ENCODE measurements at regions not wholly inside any gene's neighbourhood (a gene's known extent, or its start where the extent isn't known, plus 50 kb on each side); places are given as distances from the start of the nearest gene placed in this dataset.
A peak's percentile ranks its signal among the peaks of the same experiment; 100 is the strongest.
"Not testable (repeated sequence)": the region's sequence is repeated elsewhere in the genome, so short reads cannot be mapped to it uniquely, and the experiment has no call there.

GRCh38 chr17:51474764-51475163, 214.4 kb downstream of the UTP18 start:
- Mint-ChIP-seq H3K36me3 (ENCODE audit: low read depth) (no peaks in the 10 kb centered on the region), H3K27ac (no peak overlapping the region), H3K4me3 (no peak overlapping the region), H3K4me1 (no peaks in the 10 kb centered on the region), H3K9me3 (no peaks in the 10 kb centered on the region), H3K27me3 (peaks cover 4% of the 10 kb centered on the region)
- DNase-seq (no peak), ATAC-seq (no peak)

DNA sequence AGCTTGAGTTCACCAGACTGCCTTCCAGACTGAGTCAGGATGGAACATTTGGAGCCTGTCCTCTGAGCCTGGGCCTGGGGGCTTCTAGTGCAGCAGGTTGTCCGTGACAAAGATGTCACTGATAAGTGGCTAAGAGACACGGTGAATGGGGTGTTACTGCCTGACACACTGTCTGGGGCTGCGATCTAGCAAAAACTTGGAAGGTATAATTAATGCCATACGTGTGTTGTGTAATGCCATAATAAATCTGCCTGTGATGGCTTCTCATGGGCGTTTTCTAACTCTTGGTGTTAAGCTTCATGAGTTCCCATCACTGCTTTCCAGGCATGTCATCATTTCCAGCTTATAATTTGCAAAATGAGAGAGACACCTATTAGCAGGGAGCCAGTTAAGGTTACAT, 215.4 kb downstream of the UTP18 start:
- ATAC-seq (no peak), DNase-seq (no peak)
- Mint-ChIP-seq H3K9me3 (peaks cover 6% of the 10 kb centered on the region), H3K36me3 (ENCODE audit: low read depth) (no peaks in the 10 kb centered on the region), H3K4me1 (no peaks in the 10 kb centered on the region), H3K27me3 (peaks cover 9% of the 10 kb centered on the region), H3K4me3 (no peak overlapping the region), H3K27ac (no peak overlapping the region)

DNA sequence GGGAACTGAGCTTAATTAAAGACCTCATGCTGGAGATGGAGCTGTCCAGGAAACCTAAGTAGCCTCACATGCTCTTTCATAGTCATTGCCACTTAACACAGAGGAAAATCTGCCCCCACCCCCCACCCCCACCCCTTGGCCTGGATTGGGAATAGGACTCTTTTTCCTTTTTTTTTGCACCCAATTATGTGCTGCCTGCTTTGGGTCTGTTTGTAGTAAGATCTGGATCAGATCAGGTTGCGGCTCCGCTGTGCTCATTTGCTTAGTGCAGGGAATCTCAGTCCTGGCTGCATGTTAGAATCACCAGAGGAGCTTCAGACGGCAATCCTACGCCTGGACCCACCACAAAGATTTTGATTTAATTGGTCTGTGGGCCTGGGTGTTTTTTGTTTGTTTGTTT, 219.0 kb downstream of the UTP18 start:
- H3K4me1 Mint-ChIP-seq, result no peaks in the 10 kb centered on the region
- peaks cover 16% of the 10 kb centered on the region for H3K9me3 Mint-ChIP-seq
- ATAC-seq, result no peak

DNA sequence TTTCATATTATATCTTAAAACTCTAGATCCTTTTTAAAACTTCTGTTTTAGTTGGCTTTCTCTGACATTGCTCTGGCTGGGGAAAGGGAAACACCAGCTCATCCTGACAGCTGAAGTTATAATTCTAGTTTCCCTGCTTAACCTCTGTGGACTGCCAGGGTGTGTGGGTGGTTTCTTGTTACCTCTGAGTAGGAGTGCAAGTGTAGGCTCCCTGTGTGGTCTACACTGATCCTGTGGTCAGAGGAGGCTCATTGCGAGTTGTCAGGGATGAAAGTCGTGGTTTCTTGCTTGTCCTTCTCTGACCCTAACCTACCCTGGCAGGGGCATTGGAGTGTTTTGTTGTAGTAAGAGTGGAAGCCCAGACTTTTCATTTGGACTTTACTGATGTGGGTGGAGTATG, 221.0 kb downstream of the UTP18 start:
- no peak overlapping the region for H3K4me3 Mint-ChIP-seq
- DNase-seq, result no peak
- H3K27me3 Mint-ChIP-seq, result peaks cover 8% of the 10 kb centered on the region
- H3K27ac Mint-ChIP-seq, result no peak overlapping the region
- H3K4me1 Mint-ChIP-seq, result no peaks in the 10 kb centered on the region
- ATAC-seq, result no peak
- H3K36me3 Mint-ChIP-seq (ENCODE audit: low read depth), result no peaks in the 10 kb centered on the region
- peaks cover 24% of the 10 kb centered on the region for H3K9me3 Mint-ChIP-seq

More for the DNA sequence above, 219.0 kb downstream of the UTP18 start:
- Mint-ChIP-seq H3K4me3 (no peak overlapping the region), H3K36me3 (ENCODE audit: low read depth) (no peaks in the 10 kb centered on the region), H3K27me3 (peaks cover 8% of the 10 kb centered on the region), H3K27ac (no peak overlapping the region)
- no peak for DNase-seq

DNA sequence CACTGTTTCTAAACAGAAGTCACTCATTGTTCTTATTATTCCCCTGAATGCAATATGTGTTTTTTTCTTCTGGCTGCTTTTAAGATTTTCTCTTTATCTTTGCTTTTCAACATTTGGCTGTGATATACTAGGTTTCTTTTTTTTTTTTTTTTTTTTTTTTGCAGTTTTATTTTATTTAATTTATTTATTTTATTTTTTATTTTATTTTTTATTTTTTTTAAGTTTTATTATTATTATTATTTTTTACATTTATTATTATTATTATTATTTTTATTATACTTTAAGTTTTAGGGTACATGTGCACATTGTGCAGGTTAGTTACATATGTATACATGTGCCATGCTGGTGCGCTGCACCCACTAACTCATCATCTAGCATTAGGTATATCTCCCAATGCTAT, 221.9 kb downstream of the UTP18 start:
- ATAC-seq; H3K4me1 Mint-ChIP-seq; H3K36me3 Mint-ChIP-seq (ENCODE audit: low read depth); H3K4me3 Mint-ChIP-seq; H3K27ac Mint-ChIP-seq; DNase-seq: not testable (repeated sequence)
- Mint-ChIP-seq H3K27me3 (peaks cover 12% of the 10 kb centered on the region), H3K9me3 (peaks cover 24% of the 10 kb centered on the region)

DNA sequence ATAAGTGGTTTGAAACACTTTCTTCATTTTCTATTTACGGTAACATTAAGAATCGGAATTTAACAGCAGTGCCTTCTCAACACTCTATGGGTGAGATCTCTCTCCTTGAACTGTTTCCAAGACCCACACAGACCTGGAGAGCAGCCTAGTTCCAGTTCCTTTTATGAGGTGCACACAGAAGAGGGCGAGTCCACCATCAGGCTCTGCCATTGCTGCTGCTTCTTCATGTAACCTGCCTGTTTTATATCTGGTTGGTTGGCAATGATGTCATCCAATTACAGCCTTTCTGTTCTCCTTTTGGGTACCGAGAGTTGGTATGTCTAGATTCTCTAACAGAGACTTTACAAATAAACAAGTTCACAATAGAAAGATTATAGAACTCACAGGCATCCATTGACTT, 225.7 kb downstream of the UTP18 start:
- ATAC-seq (no peak), DNase-seq (no peak)
- Mint-ChIP-seq H3K36me3 (ENCODE audit: low read depth) (no peaks in the 10 kb centered on the region), H3K9me3 (peaks cover 15% of the 10 kb centered on the region), H3K4me3 (no peak overlapping the region), H3K27ac (no peak overlapping the region), H3K27me3 (peaks cover 11% of the 10 kb centered on the region), H3K4me1 (peaks cover 4% of the 10 kb centered on the region)

DNA sequence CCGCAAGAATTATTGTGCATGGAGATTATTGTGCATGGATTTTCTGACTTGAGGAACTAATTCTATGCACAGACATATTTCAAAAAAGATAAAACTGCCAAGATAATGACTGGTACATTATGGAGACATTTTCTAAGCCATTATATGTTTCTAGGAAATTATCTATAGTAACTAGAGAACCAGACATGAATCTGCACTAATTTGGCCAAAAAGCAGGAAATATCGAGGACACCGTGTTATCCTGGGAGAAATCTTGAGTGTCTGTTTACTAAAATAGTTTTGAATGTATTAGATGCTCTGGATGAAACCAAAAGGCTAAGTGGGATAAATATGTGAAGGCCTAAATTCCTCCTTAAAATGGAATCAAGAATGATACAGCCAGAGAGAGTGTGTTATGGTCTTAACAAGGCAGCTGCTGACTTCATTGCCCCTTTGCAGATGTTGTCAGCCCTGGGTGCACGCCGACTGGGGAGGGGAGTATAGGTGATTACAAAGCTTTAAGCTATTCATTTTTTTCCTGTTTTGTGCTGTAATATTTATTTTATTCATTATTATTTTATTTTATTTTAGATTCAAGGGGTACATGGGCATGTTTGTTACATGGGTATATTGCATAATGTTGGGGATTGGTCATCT, 226.7 kb downstream of the UTP18 start:
- Mint-ChIP-seq H3K27me3 (peaks cover 11% of the 10 kb centered on the region), H3K9me3 (peaks cover 8% of the 10 kb centered on the region), H3K36me3 (ENCODE audit: low read depth) (no peaks in the 10 kb centered on the region), H3K4me3 (no peak overlapping the region), H3K4me1 (peaks cover 4% of the 10 kb centered on the region), H3K27ac (no peak overlapping the region)
- ATAC-seq (no peak), DNase-seq (no peak)

GRCh38 chr17:51487947-51488346, 227.6 kb downstream of the UTP18 start:
- Mint-ChIP-seq H3K9me3 (peaks cover 8% of the 10 kb centered on the region), H3K4me3 (no peak overlapping the region), H3K36me3 (ENCODE audit: low read depth) (no peaks in the 10 kb centered on the region), H3K4me1 (peaks cover 4% of the 10 kb centered on the region), H3K27ac (no peak overlapping the region), H3K27me3 (peaks cover 11% of the 10 kb centered on the region)
- DNase-seq (peak; percentile 5), ATAC-seq (peak; percentile 33)

DNA sequence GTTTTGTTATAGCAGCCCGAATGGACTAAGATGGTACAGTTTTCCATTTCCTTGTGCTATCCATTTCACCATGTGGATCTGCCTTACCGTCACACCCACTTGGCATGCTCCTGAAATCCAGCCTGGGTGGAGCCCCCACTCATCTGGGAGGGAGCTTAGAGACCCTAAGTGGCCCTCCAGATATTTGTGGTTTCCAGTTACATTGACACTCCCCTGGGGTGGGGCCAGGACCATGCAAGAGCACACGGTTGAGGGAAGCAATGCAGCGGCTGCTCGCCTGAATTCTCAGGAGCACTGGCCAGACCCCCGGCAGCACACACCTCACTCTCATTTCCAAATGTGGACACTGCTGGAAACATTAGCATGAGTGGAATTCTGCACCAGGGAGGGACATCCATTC, 231.1 kb downstream of the UTP18 start:
- no peak for DNase-seq
- Mint-ChIP-seq H3K36me3 (ENCODE audit: low read depth) (no peaks in the 10 kb centered on the region), H3K9me3 (no peaks in the 10 kb centered on the region), H3K4me3 (no peak overlapping the region), H3K27me3 (peaks cover 11% of the 10 kb centered on the region), H3K27ac (no peak overlapping the region), H3K4me1 (peaks cover 4% of the 10 kb centered on the region)
- no peak for ATAC-seq

DNA sequence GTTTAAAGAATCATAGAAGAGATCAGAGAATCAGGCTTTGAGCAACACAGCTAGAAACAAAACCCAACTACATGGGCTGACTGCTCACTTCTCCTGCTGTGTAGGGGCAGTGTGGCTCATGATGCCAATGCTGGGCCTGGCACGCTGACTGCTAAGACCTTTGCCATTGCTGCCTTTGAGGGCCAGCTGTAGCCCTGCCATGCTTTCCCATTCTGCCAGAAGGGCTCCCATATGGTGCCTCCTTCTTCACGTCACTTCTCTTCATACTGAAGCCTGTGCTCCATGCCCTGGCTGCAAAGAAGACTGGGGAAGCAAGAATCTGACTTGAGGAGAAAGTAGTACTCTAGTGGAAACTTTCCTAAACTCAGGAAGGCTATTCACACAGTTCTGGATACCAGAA, 232.9 kb downstream of the UTP18 start:
- peaks cover 4% of the 10 kb centered on the region for H3K27me3 Mint-ChIP-seq
- ATAC-seq, result no peak
- no peaks in the 10 kb centered on the region for H3K4me1 Mint-ChIP-seq

GRCh38 chr17:51496378-51496777, 236.0 kb downstream of the UTP18 start:
- Mint-ChIP-seq H3K4me1 (no peaks in the 10 kb centered on the region), H3K4me3 (no peak overlapping the region), H3K36me3 (ENCODE audit: low read depth) (no peaks in the 10 kb centered on the region), H3K27me3 (peaks cover 2% of the 10 kb centered on the region), H3K9me3 (no peaks in the 10 kb centered on the region), H3K27ac (no peak overlapping the region)
- DNase-seq (no peak), ATAC-seq (no peak)

More for the DNA sequence above, 232.9 kb downstream of the UTP18 start:
- no peak overlapping the region for H3K4me3 Mint-ChIP-seq
- no peak for DNase-seq
- H3K27ac Mint-ChIP-seq, result no peak overlapping the region
- no peaks in the 10 kb centered on the region for H3K36me3 Mint-ChIP-seq (ENCODE audit: low read depth)
- no peaks in the 10 kb centered on the region for H3K9me3 Mint-ChIP-seq

- H3K27me3 Mint-ChIP-seq, result peaks cover 2% of the 10 kb centered on the region
- no peaks in the 10 kb centered on the region for H3K4me1 Mint-ChIP-seq
- ATAC-seq (no peak), DNase-seq (no peak)
- H3K36me3 Mint-ChIP-seq (ENCODE audit: low read depth), result no peaks in the 10 kb centered on the region
- no peak overlapping the region for H3K4me3 Mint-ChIP-seq
- H3K9me3 Mint-ChIP-seq, result no peaks in the 10 kb centered on the region
- no peak overlapping the region for H3K27ac Mint-ChIP-seq
Observed at GRCh38 chr17:51499897-51500296, 239.6 kb downstream of the UTP18 start.

GRCh38 chr17:51500454-51500853, 240.1 kb downstream of the UTP18 start:
- Mint-ChIP-seq H3K4me1 (no peaks in the 10 kb centered on the region), H3K27ac (no peak overlapping the region), H3K36me3 (ENCODE audit: low read depth) (no peaks in the 10 kb centered on the region), H3K27me3 (peaks cover 4% of the 10 kb centered on the region), H3K9me3 (no peaks in the 10 kb centered on the region), H3K4me3 (no peak overlapping the region)
- no peak for DNase-seq
- ATAC-seq, result no peak

GRCh38 chr17:51505450-51505849, 245.1 kb downstream of the UTP18 start:
- no peaks in the 10 kb centered on the region for H3K36me3 Mint-ChIP-seq (ENCODE audit: low read depth)

GRCh38 chr17:51507444-51507843, 247.1 kb downstream of the UTP18 start:
- ATAC-seq (no peak), DNase-seq (no peak)
- no peaks in the 10 kb centered on the region for H3K9me3 Mint-ChIP-seq
- peaks cover 7% of the 10 kb centered on the region for H3K27me3 Mint-ChIP-seq
- H3K36me3 Mint-ChIP-seq (ENCODE audit: low read depth), result no peaks in the 10 kb centered on the region
- no peak overlapping the region for H3K27ac Mint-ChIP-seq
- H3K4me1 Mint-ChIP-seq, result no peaks in the 10 kb centered on the region
- H3K4me3 Mint-ChIP-seq, result no peak overlapping the region

More at GRCh38 chr17:51505450-51505849, 245.1 kb downstream of the UTP18 start:
- Mint-ChIP-seq H3K27ac (no peak overlapping the region), H3K27me3 (peaks cover 7% of the 10 kb centered on the region), H3K4me3 (no peak overlapping the region), H3K9me3 (no peaks in the 10 kb centered on the region), H3K4me1 (no peaks in the 10 kb centered on the region)
- DNase-seq, result no peak
- no peak for ATAC-seq

- H3K9me3 Mint-ChIP-seq, result no peaks in the 10 kb centered on the region
- no peaks in the 10 kb centered on the region for H3K4me1 Mint-ChIP-seq
- DNase-seq (no peak), ATAC-seq (no peak)
- H3K36me3 Mint-ChIP-seq (ENCODE audit: low read depth), result no peaks in the 10 kb centered on the region
- no peak overlapping the region for H3K4me3 Mint-ChIP-seq
- peaks cover 7% of the 10 kb centered on the region for H3K27me3 Mint-ChIP-seq
- H3K27ac Mint-ChIP-seq, result no peak overlapping the region
Observed at GRCh38 chr17:51508048-51508447, 247.7 kb downstream of the UTP18 start.
